ENCODE measurements at regions not wholly inside any gene's neighbourhood (a gene's known extent, or its start where the extent isn't known, plus 50 kb on each side); places are given as distances from the start of the nearest gene placed in this dataset.

GRCh38 chr2:49585921-49586320 lies 431.6 kb upstream of the FSHR start:
- no peak for TF ChIP-seq CTCF (conservative IDR thresholded peaks at IDR 0.05)
- no peak overlapping the region for H3K27ac ChIP-seq

DNA sequence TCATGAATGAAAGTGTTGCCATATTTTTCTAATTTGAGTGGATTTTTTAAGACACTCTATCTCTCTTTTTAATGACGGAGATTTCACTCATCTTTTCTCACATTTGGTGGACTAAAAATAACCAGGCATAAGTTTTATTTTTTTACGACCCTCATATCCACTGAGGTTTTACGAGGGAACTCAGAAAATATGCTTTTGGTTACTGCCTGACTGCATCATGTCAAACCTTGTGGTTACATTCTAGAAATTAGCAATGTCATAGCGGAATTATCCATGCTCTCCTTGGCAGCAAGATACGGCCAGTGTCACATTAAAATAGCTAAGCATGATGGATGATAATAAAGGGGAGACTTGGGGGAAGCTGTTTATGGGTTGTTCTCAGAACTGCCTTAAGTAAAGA lies 428.6 kb upstream of the FSHR start:
- TF ChIP-seq CTCF (conservative IDR thresholded peaks at IDR 0.05): no peak
- H3K27ac ChIP-seq: no peak overlapping the region

DNA sequence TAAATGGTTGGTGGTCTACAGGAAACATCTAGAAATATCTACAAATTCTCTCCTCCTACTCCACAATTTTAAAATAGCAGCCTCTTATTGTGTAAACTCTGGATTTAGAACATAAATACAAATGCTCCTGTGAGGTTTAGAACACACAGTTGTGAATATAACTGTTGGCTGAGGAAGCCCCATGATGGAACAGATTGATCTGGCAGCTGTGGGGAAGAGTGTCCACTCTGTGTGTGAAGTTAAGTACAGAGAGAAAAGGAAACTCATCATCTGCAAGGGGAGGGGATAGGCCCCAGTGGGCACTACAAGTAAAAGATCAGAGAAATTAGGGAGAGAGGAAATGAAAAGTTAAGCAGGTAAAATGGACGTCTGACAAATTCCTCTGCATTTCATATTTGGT lies 422.7 kb upstream of the FSHR start:
- no peak for TF ChIP-seq CTCF (conservative IDR thresholded peaks at IDR 0.05)
- no peak overlapping the region for H3K27ac ChIP-seq

- no peak for TF ChIP-seq CTCF (conservative IDR thresholded peaks at IDR 0.05)
- no peak overlapping the region for H3K27ac ChIP-seq
Observed at GRCh38 chr2:49569176-49569575, 414.9 kb upstream of the FSHR start.

DNA sequence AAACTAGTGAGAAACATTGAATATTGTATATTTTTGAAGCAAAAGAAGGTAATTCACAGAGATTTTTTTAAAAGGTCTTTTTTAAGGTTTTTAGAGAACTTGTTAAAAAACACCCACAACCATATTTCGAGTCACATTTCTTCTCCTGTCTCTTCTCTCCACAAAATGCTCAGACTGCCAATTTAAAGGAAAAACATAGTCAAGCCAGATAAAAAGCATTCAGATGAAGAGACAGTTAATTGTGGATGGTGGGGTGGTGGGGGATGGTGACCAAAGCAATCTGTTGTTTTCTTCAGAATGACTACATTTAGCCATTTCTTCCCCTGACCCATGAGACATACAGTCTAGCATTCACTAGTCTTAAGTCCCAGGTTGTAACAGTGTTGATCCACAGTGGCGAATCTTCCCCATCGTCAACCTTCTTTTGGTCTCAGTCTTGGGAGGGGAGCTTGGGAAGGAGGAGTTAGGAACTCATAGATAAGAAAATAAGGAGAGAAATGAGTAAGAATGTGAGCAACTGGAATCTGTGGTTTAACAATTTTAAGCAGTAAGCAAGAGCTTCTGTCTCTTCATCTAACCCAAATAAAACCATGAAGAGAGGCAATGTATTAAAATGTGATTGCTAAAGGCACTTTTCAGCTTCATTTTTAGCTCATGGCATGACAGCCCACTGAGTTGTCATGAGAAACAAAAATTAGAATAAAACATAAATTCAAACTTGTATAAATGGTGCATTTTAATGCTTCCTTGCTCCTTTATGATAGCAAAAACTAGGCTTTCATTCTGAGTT lies 413.7 kb upstream of the FSHR start:
- no peak overlapping the region for H3K27ac ChIP-seq
- no peak for TF ChIP-seq CTCF (conservative IDR thresholded peaks at IDR 0.05)

DNA sequence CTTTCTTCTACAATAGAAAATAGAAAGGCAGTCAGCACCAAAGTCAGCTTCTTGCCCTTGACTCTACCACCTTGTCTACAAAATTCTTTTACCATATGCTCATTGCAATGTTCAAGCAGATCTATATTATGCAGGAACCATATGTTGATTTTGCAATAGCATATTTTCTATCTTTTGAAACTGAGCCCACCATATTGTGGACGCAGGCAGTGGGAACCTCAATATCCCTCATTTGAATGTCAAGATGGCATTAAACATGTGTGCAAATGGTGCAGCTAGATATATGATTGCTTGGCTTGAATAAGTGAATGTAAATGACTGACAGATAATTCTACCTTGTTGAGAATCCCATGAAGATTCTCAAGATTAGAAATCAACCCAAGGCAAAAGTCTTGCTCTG lies 412.7 kb upstream of the FSHR start:
- TF ChIP-seq CTCF (conservative IDR thresholded peaks at IDR 0.05): no peak
- H3K27ac ChIP-seq: no peak overlapping the region

DNA sequence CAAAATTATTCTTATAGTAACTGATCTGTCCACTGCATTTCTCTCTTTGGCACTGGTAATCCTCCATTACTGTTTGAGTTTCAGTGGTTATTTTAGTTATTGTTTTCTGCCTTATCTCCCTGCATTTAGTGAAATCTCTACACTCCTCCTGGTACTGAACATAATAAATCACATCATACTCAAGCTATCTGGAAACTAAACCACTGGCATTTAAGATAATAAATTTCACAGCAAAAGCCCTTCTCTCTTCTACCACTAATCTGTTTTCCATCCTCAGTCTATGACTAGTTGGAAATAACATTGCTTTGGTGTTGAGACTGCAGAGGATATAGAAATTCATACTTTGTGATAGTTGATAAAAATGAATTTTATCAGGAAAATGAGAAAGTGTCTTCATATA lies 399.3 kb upstream of the FSHR start:
- TF ChIP-seq CTCF (conservative IDR thresholded peaks at IDR 0.05): no peak
- no peak overlapping the region for H3K27ac ChIP-seq
